Kidney (tissue), 13 donors: ENCODE measurements at regions not wholly inside any gene's neighbourhood (a gene's known extent, or its start where the extent isn't known, plus 50 kb on each side); places are given as distances from the start of the nearest gene placed in this dataset.
A peak's percentile ranks its signal among the peaks of the same experiment; 100 is the strongest.

Experiments used
- DNase-seq, 5 donors: peaks; one replicate each; pipeline ENCODE4 v3.0.0-alpha.2; 2013 to 2020
- FAIRE-seq: peaks from 2 replicates; lab custom pipeline; 2012; peaks lifted over from hg19 to GRCh38; lab: Jason Lieb, UNC
- H3K27ac ChIP-seq, 2 donors: one replicate each; pipeline ENCODE4 v1.7.0; 2013; ENCODE audit warnings: low read depth in 2 of 2, low read length in 2 of 2, inconsistent platforms in 1 of 2
- H3K27me3 ChIP-seq: one replicate; pipeline ENCODE4 v1.7.1; 2013; ENCODE audit warnings: low read length, inconsistent platforms; ENCODE audit not compliant: control insufficient read depth, insufficient read depth
- H3K36me3 ChIP-seq, 3 donors: one replicate each; pipeline versions ENCODE4 v1.7.0 to v1.7.1; 2013; ENCODE audit warnings: low read length in 3 of 3, control low read depth in 1 of 3, inconsistent platforms in 1 of 3; ENCODE audit not compliant: insufficient read depth in 3 of 3, control insufficient read depth in 2 of 3
- H3K4me1 ChIP-seq, 3 donors: one replicate each; pipeline versions ENCODE4 v1.7.0 to v1.7.1; 2013; ENCODE audit warnings: low read length in 3 of 3, inconsistent platforms in 1 of 3, low read depth in 1 of 3; ENCODE audit not compliant: control insufficient read depth in 2 of 3, insufficient read depth in 2 of 3
- H3K4me3 ChIP-seq, 3 donors: one replicate each; pipeline versions ENCODE4 v1.7.0 to v1.8.1; 2013; ENCODE audit warnings: low read length in 3 of 3, control low read depth in 1 of 3, inconsistent platforms in 1 of 3
- H3K9ac ChIP-seq, 3 donors: one replicate each; pipeline versions ENCODE4 v1.7.0 to v1.7.1; 2013; ENCODE audit warnings: low read length in 3 of 3, control low read depth in 1 of 3, inconsistent platforms in 1 of 3
- H3K9me3 ChIP-seq, 3 donors: one replicate each; pipeline versions ENCODE4 v1.7.0 to v1.7.1; 2013; ENCODE audit warnings: low read length in 3 of 3, control low read depth in 1 of 3, inconsistent platforms in 1 of 3; ENCODE audit not compliant: control insufficient read depth in 2 of 3, insufficient read depth in 1 of 3
- intact Hi-C: fragments of 100-400 bp; cut with DNase I; formaldehyde crosslinking; loops from one replicate; pipeline ENCODE4 v1.11.1; 2022
- TF ChIP-seq, protein P1 (sequence below): IDR thresholded peaks from 3 replicates; pipeline ENCODE4 v1.5.1; 2012; ENCODE audit warnings: mild to moderate bottlenecking, moderate library complexity, borderline replicate concordance; ENCODE audit not compliant: insufficient read depth; ENCODE audit errors: extremely low read depth
- donor health status: control.
- donor health status: control.
- donor health status: control.
- donor health status: control.
- donor health status: control.
- donor health status: DM: yes; HTN: yes; CAD: no.
- donor health status: Normal renal cell carcinoma (clear cell type).

DNA sequence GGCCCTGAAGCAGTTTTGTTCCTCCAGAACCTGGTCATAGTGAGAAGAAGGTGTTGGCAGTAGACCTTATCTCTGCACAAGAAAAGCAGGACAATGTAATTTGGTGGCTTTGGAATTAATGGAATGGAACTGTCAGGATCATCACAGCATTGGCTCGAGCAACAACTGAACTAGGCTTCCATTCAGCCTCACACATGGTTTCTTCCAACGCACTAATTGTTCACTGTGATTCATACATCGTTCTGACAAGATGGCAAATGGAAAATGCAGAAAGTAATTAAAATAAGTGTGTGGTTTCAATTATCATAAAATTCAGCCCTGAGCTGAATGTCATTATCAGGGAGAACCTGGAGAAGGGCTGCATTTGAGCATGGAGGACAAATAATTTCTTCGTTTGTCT, 80.6 kb downstream of the MFSD1 start:
- FAIRE-seq (no peak), DNase-seq (no peak)
- Histone ChIP-seq H3K27ac (no peak overlapping the region), H3K4me1 (no peaks in the 10 kb centered on the region), H3K36me3 (no peaks in the 10 kb centered on the region), H3K27me3 (no peaks in the 10 kb centered on the region), H3K9ac (no peak overlapping the region), H3K4me3 (no peak overlapping the region), H3K9me3 (peaks cover 0 to 5% (median 0%) of the 10 kb centered on the region in 3 donors)
- intact Hi-C loops: no loop called here
- TF ChIP-seq, protein P1, sequence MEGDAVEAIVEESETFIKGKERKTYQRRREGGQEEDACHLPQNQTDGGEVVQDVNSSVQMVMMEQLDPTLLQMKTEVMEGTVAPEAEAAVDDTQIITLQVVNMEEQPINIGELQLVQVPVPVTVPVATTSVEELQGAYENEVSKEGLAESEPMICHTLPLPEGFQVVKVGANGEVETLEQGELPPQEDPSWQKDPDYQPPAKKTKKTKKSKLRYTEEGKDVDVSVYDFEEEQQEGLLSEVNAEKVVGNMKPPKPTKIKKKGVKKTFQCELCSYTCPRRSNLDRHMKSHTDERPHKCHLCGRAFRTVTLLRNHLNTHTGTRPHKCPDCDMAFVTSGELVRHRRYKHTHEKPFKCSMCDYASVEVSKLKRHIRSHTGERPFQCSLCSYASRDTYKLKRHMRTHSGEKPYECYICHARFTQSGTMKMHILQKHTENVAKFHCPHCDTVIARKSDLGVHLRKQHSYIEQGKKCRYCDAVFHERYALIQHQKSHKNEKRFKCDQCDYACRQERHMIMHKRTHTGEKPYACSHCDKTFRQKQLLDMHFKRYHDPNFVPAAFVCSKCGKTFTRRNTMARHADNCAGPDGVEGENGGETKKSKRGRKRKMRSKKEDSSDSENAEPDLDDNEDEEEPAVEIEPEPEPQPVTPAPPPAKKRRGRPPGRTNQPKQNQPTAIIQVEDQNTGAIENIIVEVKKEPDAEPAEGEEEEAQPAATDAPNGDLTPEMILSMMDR: no peak

DNA sequence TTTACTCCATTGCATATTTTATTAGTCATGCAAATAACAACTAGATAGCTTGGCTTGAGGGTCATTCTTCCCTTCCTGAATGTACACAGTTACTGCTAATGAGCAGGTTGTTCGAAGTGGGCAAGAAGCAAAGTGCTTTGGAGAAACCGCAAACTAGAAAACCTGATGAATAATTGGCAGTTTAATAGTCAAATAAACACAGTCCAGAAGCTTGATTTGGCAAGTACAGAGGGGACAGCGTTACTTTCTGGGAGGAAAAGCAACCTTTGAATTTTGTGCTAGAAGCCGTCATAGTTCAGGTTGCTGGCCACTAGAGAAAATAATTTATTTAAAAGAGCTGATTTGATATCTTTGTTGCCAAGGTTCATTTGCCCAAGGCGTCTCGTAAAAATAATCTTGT, 94.9 kb downstream of the MFSD1 start:
- Histone ChIP-seq H3K9ac (no peak overlapping the region), H3K4me1 (no peaks in the 10 kb centered on the region), H3K36me3 (no peaks in the 10 kb centered on the region), H3K9me3 (no peaks in the 10 kb centered on the region), H3K4me3 (no peak overlapping the region), H3K27me3 (no peaks in the 10 kb centered on the region), H3K27ac (no peak overlapping the region)
- no peak for FAIRE-seq
- intact Hi-C loops: no loop called here
- TF ChIP-seq, protein P1: no peak
- peak in 1 of 5 donors; percentile 6 for DNase-seq

DNA sequence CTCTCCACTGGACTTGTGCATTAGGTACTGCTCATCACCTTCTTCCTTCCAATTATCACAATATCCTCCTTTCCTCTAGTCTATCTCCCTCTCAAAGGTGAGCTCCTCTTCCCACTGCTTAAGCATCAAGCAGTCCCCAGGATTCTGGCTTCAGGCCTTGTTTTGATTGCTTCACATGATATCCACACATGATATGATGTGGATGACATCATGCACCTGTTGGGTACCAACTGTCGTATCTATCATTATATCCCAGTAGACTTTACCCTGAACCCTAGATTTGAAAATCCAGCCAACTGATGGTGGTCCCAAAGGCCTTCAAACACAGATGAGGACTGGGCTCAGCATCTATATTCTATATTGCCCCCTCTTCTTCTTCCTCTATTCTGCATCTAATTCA, 104.9 kb downstream of the MFSD1 start:
- Histone ChIP-seq H3K4me3 (no peak overlapping the region), H3K27ac (no peak overlapping the region), H3K9me3 (no peaks in the 10 kb centered on the region), H3K9ac (no peak overlapping the region), H3K36me3 (no peaks in the 10 kb centered on the region), H3K27me3 (no peaks in the 10 kb centered on the region), H3K4me1 (no peaks in the 10 kb centered on the region)
- intact Hi-C loops: no loop called here
- FAIRE-seq (no peak), DNase-seq (no peak)
- TF ChIP-seq, protein P1: no peak

DNA sequence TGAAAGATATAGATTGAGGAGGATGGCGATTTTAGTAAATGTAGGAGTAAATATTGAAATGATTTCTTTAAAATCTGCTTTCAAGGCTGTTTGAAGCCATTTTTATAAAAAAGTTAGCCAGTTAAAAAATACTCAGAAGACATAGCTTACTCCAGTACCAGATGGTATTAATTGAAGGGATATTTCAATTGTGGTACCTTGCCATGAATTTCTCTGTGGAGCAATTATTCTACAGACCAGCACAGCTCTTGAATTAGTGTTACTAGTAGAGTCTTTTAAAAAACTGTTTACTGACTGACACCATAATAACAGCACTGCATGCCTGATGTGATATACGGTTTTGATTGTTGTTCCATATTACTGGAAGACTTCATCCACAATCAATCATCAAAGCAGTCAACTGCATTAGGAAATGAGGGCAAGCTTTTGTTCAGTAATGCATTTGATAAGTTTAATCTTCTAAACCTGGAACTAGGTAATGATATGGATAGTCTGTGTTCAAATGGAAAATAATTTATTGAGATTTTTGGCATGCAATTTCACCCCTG, 106.4 kb downstream of the MFSD1 start:
- TF ChIP-seq, protein P1: no peak
- DNase-seq: no peak
- Histone ChIP-seq H3K36me3 (no peaks in the 10 kb centered on the region), H3K9me3 (no peaks in the 10 kb centered on the region), H3K9ac (no peak overlapping the region), H3K27me3 (no peaks in the 10 kb centered on the region), H3K27ac (no peak overlapping the region), H3K4me3 (no peak overlapping the region), H3K4me1 (no peaks in the 10 kb centered on the region)
- FAIRE-seq: no peak
- intact Hi-C loops: no loop called here
